Fibroblast of lung (primary cell): ENCODE measurements at regions not wholly inside any gene's neighbourhood (a gene's known extent, or its start where the extent isn't known, plus 50 kb on each side); places are given as distances from the start of the nearest gene placed in this dataset.
"Not testable (repeated sequence)": the region's sequence is repeated elsewhere in the genome, so short reads cannot be mapped to it uniquely, and the experiment has no call there.

Experiments
- DNase-seq, 2 donors: peaks; one replicate each; pipeline versions ENCODE4 v3.0.0 to v3.0.0-alpha.2; 2010; ENCODE audit warnings: low read depth in 2 of 2
- H2AFZ ChIP-seq: 2 replicates; pipeline ENCODE4 v1.5.1; 2012; ENCODE audit warnings: low read length, control low read depth, inconsistent platforms
- H3K27ac ChIP-seq: 2 replicates; pipeline ENCODE4 v1.5.1; 2011; ENCODE audit warnings: low read length, control low read depth; ENCODE audit not compliant: insufficient read depth
- H3K27me3 ChIP-seq: 2 replicates; pipeline ENCODE4 v1.5.1; 2011; ENCODE audit warnings: mild to moderate bottlenecking, low read length; ENCODE audit not compliant: control insufficient read depth, insufficient read depth
- H3K36me3 ChIP-seq: 2 replicates; pipeline ENCODE4 v1.5.1; 2011; ENCODE audit warnings: low read length; ENCODE audit not compliant: control insufficient read depth, insufficient read depth
- H3K4me1 ChIP-seq: 2 replicates; pipeline ENCODE4 v1.5.1; 2011; ENCODE audit warnings: low read length; ENCODE audit not compliant: control insufficient read depth, insufficient read depth; ENCODE audit errors: extremely low read depth
- H3K4me2 ChIP-seq: 2 replicates; pipeline ENCODE4 v1.5.1; 2011; ENCODE audit warnings: low read length, control low read depth; ENCODE audit not compliant: insufficient read depth; ENCODE audit errors: extremely low read depth
- H3K4me3 ChIP-seq, 4 experiments: fragments of 200-600 bp in 1 of 4; sonication (generic) in 1 of 4; replicated peaks in 1 of 4; 2 replicates each; pipeline ENCODE4 v1.5.1; 2011 to 2016; ENCODE audit warnings: low read length in 4 of 4, low read depth in 3 of 4, mild to moderate bottlenecking in 3 of 4, control low read depth in 2 of 4, inconsistent platforms in 1 of 4, mixed read lengths in 1 of 4; ENCODE audit not compliant: insufficient read depth in 1 of 4; ENCODE audit errors: control extremely low read depth in 1 of 4
- H3K79me2 ChIP-seq: 2 replicates; pipeline ENCODE4 v1.5.1; 2012; ENCODE audit warnings: mild to moderate bottlenecking, low read length, inconsistent platforms; ENCODE audit not compliant: control insufficient read depth, insufficient read depth
- H3K9ac ChIP-seq: 2 replicates; pipeline ENCODE4 v1.5.1; 2011; ENCODE audit warnings: mild to moderate bottlenecking, low read length, control low read depth; ENCODE audit not compliant: insufficient read depth
- H3K9me3 ChIP-seq: 2 replicates; pipeline ENCODE4 v1.5.1; 2012; ENCODE audit warnings: low read depth, low read length; ENCODE audit not compliant: control insufficient read depth, insufficient read depth
- H4K20me1 ChIP-seq: 2 replicates; pipeline ENCODE4 v1.5.1; 2011; ENCODE audit warnings: low read length; ENCODE audit not compliant: control insufficient read depth, insufficient read depth; ENCODE audit errors: extremely low read depth
- EZH2 ChIP-seq: IDR thresholded peaks from 2 replicates; pipeline ENCODE4 v1.5.1; 2012; ENCODE audit warnings: low read length, control low read depth, mild to moderate bottlenecking; ENCODE audit errors: missing control alignments
- TF ChIP-seq, protein P1 (sequence below), 2 donors: IDR thresholded peaks in 1 of 2; conservative IDR thresholded peaks in 1 of 2; 1 replicate in 1 of 2; 2 replicates in 1 of 2; pipeline ENCODE4 v1.5.1; 2011 to 2012; ENCODE audit warnings: low read length in 2 of 2, control low read depth in 1 of 2, inconsistent platforms in 1 of 2, low read depth in 1 of 2, mild to moderate bottlenecking in 1 of 2

DNA sequence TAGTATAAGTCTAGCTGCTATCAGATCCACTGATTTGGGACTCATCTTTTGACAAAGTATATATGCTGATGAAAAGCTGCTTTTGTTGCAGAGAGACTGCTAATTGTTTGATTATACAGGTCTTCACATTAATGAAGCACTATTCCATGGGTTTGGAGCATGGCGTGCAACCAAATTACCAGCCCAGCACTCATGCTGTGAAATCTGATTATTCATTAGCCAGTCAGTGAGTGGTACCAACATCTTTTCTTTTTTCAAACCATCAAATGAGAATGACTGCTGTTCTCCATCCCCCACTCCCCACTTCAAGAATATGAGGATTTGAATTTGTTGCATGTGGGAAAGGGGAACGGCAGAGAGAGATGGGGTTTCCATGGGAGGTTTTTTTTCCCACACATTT is 91.3 kb downstream of the ID4 start:
- H3K4me2 ChIP-seq: no peak overlapping the region
- no peak overlapping the region for H2AFZ ChIP-seq
- no peak for DNase-seq
- H3K79me2 ChIP-seq: no peaks in the 10 kb centered on the region
- H4K20me1 ChIP-seq: no peaks in the 10 kb centered on the region
- H3K9ac ChIP-seq: no peak overlapping the region
- no peak overlapping the region for H3K4me3 ChIP-seq
- TF ChIP-seq, protein P1, sequence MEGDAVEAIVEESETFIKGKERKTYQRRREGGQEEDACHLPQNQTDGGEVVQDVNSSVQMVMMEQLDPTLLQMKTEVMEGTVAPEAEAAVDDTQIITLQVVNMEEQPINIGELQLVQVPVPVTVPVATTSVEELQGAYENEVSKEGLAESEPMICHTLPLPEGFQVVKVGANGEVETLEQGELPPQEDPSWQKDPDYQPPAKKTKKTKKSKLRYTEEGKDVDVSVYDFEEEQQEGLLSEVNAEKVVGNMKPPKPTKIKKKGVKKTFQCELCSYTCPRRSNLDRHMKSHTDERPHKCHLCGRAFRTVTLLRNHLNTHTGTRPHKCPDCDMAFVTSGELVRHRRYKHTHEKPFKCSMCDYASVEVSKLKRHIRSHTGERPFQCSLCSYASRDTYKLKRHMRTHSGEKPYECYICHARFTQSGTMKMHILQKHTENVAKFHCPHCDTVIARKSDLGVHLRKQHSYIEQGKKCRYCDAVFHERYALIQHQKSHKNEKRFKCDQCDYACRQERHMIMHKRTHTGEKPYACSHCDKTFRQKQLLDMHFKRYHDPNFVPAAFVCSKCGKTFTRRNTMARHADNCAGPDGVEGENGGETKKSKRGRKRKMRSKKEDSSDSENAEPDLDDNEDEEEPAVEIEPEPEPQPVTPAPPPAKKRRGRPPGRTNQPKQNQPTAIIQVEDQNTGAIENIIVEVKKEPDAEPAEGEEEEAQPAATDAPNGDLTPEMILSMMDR (conservative IDR thresholded peaks at IDR 0.05 in 1 of 2, IDR thresholded peaks at IDR 0.05 in 1 of 2; ENCODE audit: low read depth in 1 of 2, low read length in 2 of 2): no peak
- TF ChIP-seq EZH2: no peak
- no peaks in the 10 kb centered on the region for H3K4me1 ChIP-seq
- no peaks in the 10 kb centered on the region for H3K36me3 ChIP-seq
- H3K9me3 ChIP-seq: no peaks in the 10 kb centered on the region
- no peak overlapping the region for H3K27ac ChIP-seq
- no peaks in the 10 kb centered on the region for H3K27me3 ChIP-seq

GRCh38 chr6:19929312-19929711 is 92.1 kb downstream of the ID4 start:
- no peak overlapping the region for H3K4me3 ChIP-seq
- H3K79me2 ChIP-seq: no peaks in the 10 kb centered on the region
- no peak overlapping the region for H2AFZ ChIP-seq
- H4K20me1 ChIP-seq: no peaks in the 10 kb centered on the region
- H3K36me3 ChIP-seq: no peaks in the 10 kb centered on the region
- no peak for DNase-seq
- H3K9ac ChIP-seq: no peak overlapping the region
- H3K27me3 ChIP-seq: no peaks in the 10 kb centered on the region
- H3K9me3 ChIP-seq: no peaks in the 10 kb centered on the region
- no peaks in the 10 kb centered on the region for H3K4me1 ChIP-seq
- no peak overlapping the region for H3K27ac ChIP-seq
- TF ChIP-seq EZH2: no peak
- TF ChIP-seq, protein P1 (conservative IDR thresholded peaks at IDR 0.05 in 1 of 2, IDR thresholded peaks at IDR 0.05 in 1 of 2; ENCODE audit: low read depth in 1 of 2, low read length in 2 of 2): no peak
- H3K4me2 ChIP-seq: no peak overlapping the region

DNA sequence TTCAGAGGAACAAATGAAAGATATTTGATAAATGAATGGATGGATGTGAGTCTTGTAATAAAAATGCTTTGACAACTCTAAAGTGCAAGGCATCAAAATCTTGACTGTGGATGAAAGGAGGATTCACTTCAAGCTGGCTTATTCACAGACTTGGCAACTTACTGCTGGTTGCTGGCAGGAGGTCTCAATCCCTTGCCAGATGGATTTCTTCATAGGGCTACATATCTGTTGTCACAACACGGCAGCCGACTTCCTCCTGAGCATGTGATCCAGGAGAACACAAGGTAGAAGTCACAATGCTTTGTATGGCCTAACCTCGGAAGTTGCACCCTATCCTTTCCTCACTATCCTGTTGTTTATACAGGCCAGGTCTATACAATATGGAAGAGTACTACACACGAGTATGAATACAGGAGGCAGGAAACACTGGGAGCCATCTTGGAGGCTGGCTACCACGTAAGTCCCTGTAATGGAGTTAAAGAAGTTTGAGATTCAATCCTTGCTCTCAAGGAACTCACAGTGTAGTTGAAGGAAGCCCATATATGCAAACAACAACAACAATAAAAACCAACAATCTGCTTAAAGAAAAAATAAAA is 97.9 kb downstream of the ID4 start:
- H3K4me2 ChIP-seq: no peak overlapping the region
- no peak overlapping the region for H3K9ac ChIP-seq
- no peaks in the 10 kb centered on the region for H3K36me3 ChIP-seq
- TF ChIP-seq EZH2: no peak
- TF ChIP-seq, protein P1 (conservative IDR thresholded peaks at IDR 0.05 in 1 of 2, IDR thresholded peaks at IDR 0.05 in 1 of 2; ENCODE audit: low read depth in 1 of 2, low read length in 2 of 2): no peak
- H3K27me3 ChIP-seq: no peaks in the 10 kb centered on the region
- H3K9me3 ChIP-seq: no peaks in the 10 kb centered on the region
- H3K27ac ChIP-seq: no peak overlapping the region
- DNase-seq: no peak
- H4K20me1 ChIP-seq: no peaks in the 10 kb centered on the region
- H3K4me3 ChIP-seq: no peak overlapping the region
- no peak overlapping the region for H2AFZ ChIP-seq
- no peaks in the 10 kb centered on the region for H3K4me1 ChIP-seq
- H3K79me2 ChIP-seq: no peaks in the 10 kb centered on the region

DNA sequence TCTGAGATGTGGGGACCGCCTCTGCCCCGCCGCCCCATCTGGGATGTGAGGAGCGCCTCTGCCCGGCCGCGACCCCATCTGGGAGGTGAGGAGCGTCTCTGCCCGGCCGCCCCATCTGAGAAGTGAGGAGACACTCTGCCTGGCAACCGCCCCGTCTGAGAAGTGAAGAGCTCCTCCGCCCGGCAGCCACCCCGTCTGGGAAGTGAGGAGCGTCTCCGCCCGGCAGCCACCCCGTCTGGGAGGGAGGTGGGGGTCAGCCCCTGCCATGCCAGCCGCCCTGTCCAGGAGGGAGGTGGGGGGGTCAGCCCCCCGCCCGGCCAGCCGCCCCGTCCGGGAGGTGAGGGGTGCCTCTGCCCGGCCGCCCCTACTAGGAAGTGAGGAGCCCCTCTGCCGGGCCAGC is 102.2 kb downstream of the ID4 start:
- not testable (repeated sequence) for H3K27ac ChIP-seq, H4K20me1 ChIP-seq, H3K79me2 ChIP-seq, H3K27me3 ChIP-seq, H3K9ac ChIP-seq, H2AFZ ChIP-seq, H3K4me2 ChIP-seq, H3K36me3 ChIP-seq, H3K4me3 ChIP-seq, DNase-seq, H3K9me3 ChIP-seq, H3K4me1 ChIP-seq

- not testable (repeated sequence) for H4K20me1 ChIP-seq, H3K9ac ChIP-seq, H3K9me3 ChIP-seq, H2AFZ ChIP-seq, H3K4me2 ChIP-seq, H3K4me1 ChIP-seq, H3K27ac ChIP-seq, H3K79me2 ChIP-seq, DNase-seq, H3K4me3 ChIP-seq, H3K27me3 ChIP-seq, H3K36me3 ChIP-seq
These were observed 102.8 kb downstream of the ID4 start for GRCh38 chr6:19939926-19940325.
